Mucosa of stomach (tissue), 1 donor: ENCODE measurements at regions not wholly inside any gene's neighbourhood (a gene's known extent, or its start where the extent isn't known, plus 50 kb on each side); places are given as distances from the start of the nearest gene placed in this dataset.

Experiments used
- H3K27me3 ChIP-seq: one replicate; pipeline ENCODE4 v1.7.0; 2013; ENCODE audit warnings: mild to moderate bottlenecking, low read length; ENCODE audit not compliant: control insufficient read depth, insufficient read depth
- H3K36me3 ChIP-seq: one replicate; pipeline ENCODE4 v1.7.0; 2013; ENCODE audit warnings: low read length; ENCODE audit not compliant: control insufficient read depth, insufficient read depth
- H3K4me1 ChIP-seq: one replicate; pipeline ENCODE4 v1.7.0; 2013; ENCODE audit warnings: mild to moderate bottlenecking, low read length; ENCODE audit not compliant: control insufficient read depth, insufficient read depth
- H3K4me3 ChIP-seq: one replicate; pipeline ENCODE4 v1.7.0; 2013; ENCODE audit warnings: low read length
- H3K9ac ChIP-seq: one replicate; pipeline ENCODE4 v1.7.0; 2013; ENCODE audit warnings: mild to moderate bottlenecking, low read length, moderate library complexity
- H3K9me3 ChIP-seq: one replicate; pipeline ENCODE4 v1.7.0; 2013; ENCODE audit warnings: mild to moderate bottlenecking, low read length, moderate library complexity; ENCODE audit not compliant: control insufficient read depth
- donor health status: Pancreatic carcinoma.

DNA sequence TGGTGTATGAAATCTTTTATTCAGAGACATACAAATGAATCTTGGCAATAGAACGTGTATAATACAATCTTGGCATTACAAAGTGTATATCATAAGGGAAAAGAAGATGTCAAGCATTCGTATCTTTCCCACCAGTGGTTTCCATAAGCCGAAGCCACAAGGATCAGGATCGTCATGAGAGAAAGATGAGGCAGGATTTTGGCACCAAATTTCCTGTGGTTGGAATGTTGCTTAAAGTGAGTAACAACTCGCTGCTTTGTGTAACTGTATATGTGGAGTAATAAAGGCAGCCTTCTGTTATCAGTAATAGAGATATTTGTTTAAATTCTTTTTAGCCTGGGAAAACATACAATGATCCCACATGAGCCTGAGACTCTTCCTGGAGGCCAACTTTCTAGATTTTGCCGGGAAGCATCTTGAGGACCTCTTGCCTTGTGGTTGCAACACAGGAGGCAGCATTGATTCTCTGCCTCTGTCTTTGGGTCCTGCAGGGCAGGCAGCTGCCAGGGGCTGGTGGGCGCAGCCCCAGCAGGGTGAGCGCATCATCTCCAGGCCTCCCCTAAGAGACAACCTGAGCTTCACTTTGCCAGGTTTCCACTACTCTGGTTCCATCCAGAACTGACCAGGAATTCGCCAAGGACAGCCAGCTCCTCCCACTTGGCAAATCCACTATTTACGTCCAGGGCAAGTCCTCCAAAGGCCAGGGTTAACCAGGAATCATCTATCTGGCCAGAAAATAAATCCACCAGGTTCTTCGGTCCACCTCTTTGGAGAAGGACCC, 230.9 kb upstream of the SULF2 start:
- H3K36me3 ChIP-seq: no peaks in the 10 kb centered on the region
- no peaks in the 10 kb centered on the region for H3K9me3 ChIP-seq
- H3K4me1 ChIP-seq: no peaks in the 10 kb centered on the region
- H3K9ac ChIP-seq: no peak overlapping the region
- H3K4me3 ChIP-seq: no peak overlapping the region
- peaks cover 6% of the 10 kb centered on the region for H3K27me3 ChIP-seq

DNA sequence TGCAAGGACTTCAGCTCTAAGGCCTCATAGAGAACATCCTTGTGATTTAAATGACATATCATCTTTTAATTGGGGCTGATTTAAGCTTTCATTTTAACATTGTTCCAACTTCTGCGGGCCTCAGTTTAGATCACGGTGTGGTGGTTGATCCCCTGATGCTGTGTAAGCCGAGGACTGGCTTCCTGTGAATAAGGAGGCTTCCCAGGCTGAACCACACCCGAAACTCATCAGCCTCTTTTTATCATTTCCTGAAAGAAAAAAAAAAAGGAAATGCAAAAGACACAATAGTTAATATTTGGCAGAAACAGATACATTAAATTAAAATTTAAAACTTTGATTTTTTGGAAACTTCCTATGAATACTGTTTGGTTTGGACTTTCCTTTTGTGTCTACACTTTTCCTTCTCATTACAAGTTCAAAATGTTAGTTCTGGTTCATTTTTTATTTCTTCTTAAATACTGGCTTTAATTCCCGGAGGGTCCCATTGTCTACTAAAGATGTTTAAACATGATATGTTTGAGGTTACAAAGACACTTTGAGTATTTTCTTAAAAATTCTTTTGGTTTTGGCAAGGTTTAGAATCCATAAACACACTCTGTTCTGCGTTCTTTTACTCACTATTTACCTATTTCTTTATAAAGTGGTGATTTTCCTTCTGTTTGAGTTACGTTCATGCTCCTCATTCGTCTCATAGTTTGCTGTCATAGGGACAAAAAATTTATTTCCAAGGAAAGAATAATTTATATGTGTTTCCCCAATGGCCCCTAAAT, 230.0 kb upstream of the SULF2 start:
- Histone ChIP-seq H3K4me1 (no peaks in the 10 kb centered on the region), H3K9ac (no peak overlapping the region), H3K9me3 (no peaks in the 10 kb centered on the region), H3K4me3 (no peak overlapping the region), H3K27me3 (peaks cover 5% of the 10 kb centered on the region), H3K36me3 (no peaks in the 10 kb centered on the region)

DNA sequence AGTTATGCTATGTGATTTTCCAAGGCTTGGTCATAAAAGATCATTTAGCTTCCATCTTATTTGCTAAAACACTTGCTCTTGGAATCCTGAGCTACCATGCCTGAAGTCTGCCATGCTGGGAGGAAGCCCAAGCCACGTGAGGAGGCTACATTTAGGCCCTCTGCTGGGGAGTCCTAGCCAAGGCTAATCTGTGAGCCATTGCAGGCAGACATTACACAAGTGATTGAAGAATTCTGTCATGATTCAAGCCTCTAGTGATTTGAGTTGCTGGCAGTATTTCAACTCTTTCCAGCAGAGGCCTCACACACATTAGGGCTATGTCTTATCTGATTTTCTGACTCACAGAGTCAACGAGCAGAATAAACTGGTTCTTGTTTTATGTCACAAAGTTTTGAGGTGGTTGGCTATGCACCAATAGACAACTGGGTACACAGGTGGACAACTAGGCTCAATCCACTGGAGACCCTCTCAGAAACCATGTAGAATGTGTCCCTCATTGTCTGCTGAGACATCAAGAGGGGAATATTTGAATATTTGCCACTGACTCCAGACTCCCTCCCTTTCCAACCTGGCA, 227.2 kb upstream of the SULF2 start:
- Histone ChIP-seq H3K4me3 (no peak overlapping the region), H3K9ac (no peak overlapping the region), H3K9me3 (no peaks in the 10 kb centered on the region), H3K4me1 (no peaks in the 10 kb centered on the region), H3K36me3 (no peaks in the 10 kb centered on the region), H3K27me3 (peaks cover 3% of the 10 kb centered on the region)

GRCh38 chr20:48011025-48011424, 225.7 kb upstream of the SULF2 start:
- H3K4me3 ChIP-seq: no peak overlapping the region
- H3K9me3 ChIP-seq: no peaks in the 10 kb centered on the region
- H3K27me3 ChIP-seq: no peaks in the 10 kb centered on the region
- H3K4me1 ChIP-seq: no peaks in the 10 kb centered on the region
- H3K9ac ChIP-seq: no peak overlapping the region
- H3K36me3 ChIP-seq: no peaks in the 10 kb centered on the region

GRCh38 chr20:48010623-48011022, 225.3 kb upstream of the SULF2 start:
- no peak overlapping the region for H3K4me3 ChIP-seq
- no peaks in the 10 kb centered on the region for H3K36me3 ChIP-seq
- no peaks in the 10 kb centered on the region for H3K4me1 ChIP-seq
- H3K27me3 ChIP-seq: no peaks in the 10 kb centered on the region
- no peak overlapping the region for H3K9ac ChIP-seq
- H3K9me3 ChIP-seq: no peaks in the 10 kb centered on the region

DNA sequence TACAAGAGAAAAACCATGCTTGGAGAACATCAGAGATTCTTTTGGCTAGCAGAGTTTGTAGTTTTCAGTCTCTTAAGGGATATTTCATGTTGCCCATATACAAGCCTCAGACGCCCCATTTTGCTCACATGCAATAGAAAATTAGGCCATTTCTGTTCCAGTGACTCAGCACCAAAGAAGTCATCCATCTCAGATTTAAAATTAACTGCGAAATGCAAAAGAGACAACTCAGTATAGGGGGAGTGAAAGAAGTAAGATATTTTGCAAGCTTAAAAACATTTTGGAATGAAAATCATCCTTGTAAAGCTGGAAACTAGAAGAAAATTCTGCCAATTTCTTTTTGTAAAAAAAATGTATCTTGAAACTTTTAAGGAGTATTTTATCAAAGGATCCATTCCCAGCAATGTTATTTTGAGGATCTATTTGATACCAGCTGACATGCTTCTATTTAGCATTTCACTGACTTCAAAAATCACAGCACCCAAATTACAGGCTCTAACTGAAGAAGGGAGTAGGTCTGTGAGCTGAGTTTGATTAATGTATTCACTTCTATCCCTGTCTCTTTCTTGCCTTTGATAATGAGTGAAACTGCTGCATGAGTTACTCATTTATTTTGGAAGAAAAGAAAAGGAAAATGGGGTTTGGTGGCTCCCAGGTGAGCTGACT, 223.7 kb upstream of the SULF2 start:
- no peaks in the 10 kb centered on the region for H3K4me1 ChIP-seq
- H3K27me3 ChIP-seq: no peaks in the 10 kb centered on the region
- H3K4me3 ChIP-seq: no peak overlapping the region
- no peaks in the 10 kb centered on the region for H3K36me3 ChIP-seq
- no peak overlapping the region for H3K9ac ChIP-seq
- H3K9me3 ChIP-seq: no peaks in the 10 kb centered on the region

GRCh38 chr20:48007351-48007750, 222.1 kb upstream of the SULF2 start:
- no peaks in the 10 kb centered on the region for H3K4me1 ChIP-seq
- H3K4me3 ChIP-seq: no peak overlapping the region
- no peaks in the 10 kb centered on the region for H3K9me3 ChIP-seq
- no peaks in the 10 kb centered on the region for H3K27me3 ChIP-seq
- H3K36me3 ChIP-seq: no peaks in the 10 kb centered on the region
- H3K9ac ChIP-seq: no peak overlapping the region

DNA sequence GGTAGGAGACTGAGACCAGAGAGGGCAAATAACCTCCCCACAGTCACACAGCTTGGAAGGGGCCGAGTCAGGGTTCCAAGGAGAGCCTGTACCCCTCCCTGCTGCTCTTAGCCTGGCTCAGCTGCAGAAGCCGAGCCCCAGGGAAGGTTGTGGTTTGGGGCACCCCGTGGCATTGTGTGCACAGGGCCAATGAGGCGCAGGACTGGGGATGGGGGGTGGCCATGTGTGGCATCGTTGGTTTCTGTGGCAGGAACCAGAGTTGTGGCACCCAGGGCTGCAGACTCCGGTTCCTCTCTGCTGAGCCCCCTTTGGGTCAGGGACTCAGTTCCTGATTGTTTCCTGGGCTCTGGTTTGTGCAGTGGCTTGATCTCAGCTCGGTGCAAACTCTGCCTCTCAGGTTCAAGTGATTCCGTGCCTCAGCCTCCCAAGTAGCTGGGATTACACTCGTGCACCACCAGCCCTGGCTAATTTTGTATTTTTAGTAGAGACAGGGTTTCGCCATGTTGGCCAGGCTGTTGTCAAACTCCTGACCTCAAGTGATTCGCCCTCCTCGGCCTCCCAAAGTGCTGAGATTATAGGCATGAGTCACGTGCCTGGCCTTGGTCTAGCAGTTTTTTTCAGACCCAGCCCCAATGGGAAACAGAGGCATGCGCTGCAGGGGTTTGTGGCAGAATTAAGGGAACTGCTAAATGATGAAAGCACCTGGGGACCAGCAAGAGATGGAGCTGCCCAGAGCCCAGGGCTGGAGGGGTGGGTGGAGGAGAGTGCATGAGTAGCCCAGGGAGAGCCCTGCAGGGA, 221.0 kb upstream of the SULF2 start:
- Histone ChIP-seq H3K4me1 (no peaks in the 10 kb centered on the region), H3K36me3 (no peaks in the 10 kb centered on the region), H3K27me3 (no peaks in the 10 kb centered on the region), H3K4me3 (no peak overlapping the region), H3K9me3 (no peaks in the 10 kb centered on the region), H3K9ac (no peak overlapping the region)

DNA sequence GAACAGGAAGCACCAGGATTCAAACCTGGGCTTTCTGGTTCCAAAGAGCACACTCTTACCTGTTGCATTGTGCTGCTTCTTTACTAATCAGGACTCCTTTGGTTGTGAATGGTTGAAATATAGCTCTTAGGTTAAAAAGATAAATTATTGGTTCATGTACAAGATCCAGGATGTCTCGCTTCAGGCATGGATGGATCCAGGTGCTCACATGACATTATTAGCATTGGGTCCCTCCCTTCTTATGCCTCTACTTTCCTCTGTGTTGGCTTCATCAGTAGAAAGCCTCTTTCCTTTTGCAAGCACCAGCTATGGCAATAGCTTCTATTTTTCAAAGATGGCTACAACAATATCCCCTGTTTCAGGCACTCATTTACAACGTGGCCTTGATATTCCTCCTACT, 217.7 kb upstream of the SULF2 start:
- Histone ChIP-seq H3K36me3 (no peaks in the 10 kb centered on the region), H3K9ac (no peak overlapping the region), H3K9me3 (no peaks in the 10 kb centered on the region), H3K4me3 (no peak overlapping the region), H3K4me1 (no peaks in the 10 kb centered on the region), H3K27me3 (no peaks in the 10 kb centered on the region)

DNA sequence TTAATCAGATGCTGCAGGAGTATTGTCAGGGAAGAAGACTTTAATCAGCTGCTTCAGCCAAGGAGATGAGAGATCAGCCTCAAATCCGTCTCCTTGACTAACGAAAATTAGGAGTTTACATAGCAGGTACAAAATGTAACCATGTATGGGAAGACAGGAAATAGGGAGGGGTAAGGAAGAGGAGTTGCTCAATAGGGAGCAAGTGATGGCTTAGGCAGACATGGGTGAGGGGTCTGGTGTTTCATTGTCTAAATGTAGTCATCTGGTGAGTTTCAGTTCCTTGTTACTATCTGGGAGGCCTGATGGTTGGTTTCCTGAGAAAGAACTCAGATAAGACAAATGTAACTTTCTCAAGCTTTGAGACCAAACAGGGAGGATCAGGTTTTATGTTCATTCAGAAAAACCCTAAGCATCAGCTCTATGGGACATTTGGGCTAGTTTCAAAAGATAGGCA, 217.3 kb upstream of the SULF2 start:
- no peaks in the 10 kb centered on the region for H3K36me3 ChIP-seq
- H3K4me3 ChIP-seq: no peak overlapping the region
- no peaks in the 10 kb centered on the region for H3K9me3 ChIP-seq
- no peak overlapping the region for H3K9ac ChIP-seq
- no peaks in the 10 kb centered on the region for H3K4me1 ChIP-seq
- no peaks in the 10 kb centered on the region for H3K27me3 ChIP-seq

DNA sequence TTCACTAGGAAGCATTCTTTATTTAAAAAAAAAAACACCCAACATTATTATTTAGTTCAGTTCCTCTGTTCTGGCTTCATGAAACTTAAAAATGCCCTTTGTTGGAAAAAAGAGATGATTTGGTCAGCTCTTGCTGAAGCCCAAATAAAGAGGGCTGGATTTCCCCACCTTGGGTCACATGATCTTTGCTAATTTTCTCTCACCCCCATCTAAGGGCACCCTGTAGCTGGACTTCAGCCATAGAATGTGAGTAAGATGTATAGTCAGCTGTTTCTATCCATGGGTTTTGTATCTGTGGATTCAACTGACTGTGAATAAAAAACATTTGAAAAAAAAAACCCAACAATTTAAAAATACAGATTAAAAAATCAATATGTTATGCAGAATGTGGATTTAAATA, 213.9 kb upstream of the SULF2 start:
- no peaks in the 10 kb centered on the region for H3K27me3 ChIP-seq
- H3K36me3 ChIP-seq: no peaks in the 10 kb centered on the region
- H3K9me3 ChIP-seq: no peaks in the 10 kb centered on the region
- no peaks in the 10 kb centered on the region for H3K4me1 ChIP-seq
- no peak overlapping the region for H3K9ac ChIP-seq
- no peak overlapping the region for H3K4me3 ChIP-seq
